KMS-11 (cell line): ENCODE measurements at regions not wholly inside any gene's neighbourhood (a gene's known extent, or its start where the extent isn't known, plus 50 kb on each side); places are given as distances from the start of the nearest gene placed in this dataset.

Experiments used
- H2AFZ ChIP-seq: fragments of 200-600 bp; sonication (generic); 2 replicates; pipeline ENCODE4 v1.6.1; 2016; ENCODE audit warnings: antibody characterized with exemption, mixed run types, low read depth
- H3K27ac ChIP-seq: fragments of 200-600 bp; sonication (generic); 2 replicates; pipeline ENCODE4 v1.6.1; 2016; ENCODE audit warnings: mild to moderate bottlenecking, mixed run types
- H3K27me3 ChIP-seq: fragments of 200-600 bp; sonication (generic); 2 replicates; pipeline ENCODE4 v1.6.1; 2017; ENCODE audit warnings: mild to moderate bottlenecking, low read depth, mixed run types, moderate library complexity; ENCODE audit not compliant: insufficient read depth
- H3K36me3 ChIP-seq: fragments of 200-600 bp; sonication (generic); 2 replicates; pipeline ENCODE4 v1.6.1; 2017; ENCODE audit warnings: mild to moderate bottlenecking, mixed run types; ENCODE audit not compliant: insufficient read depth
- H3K4me1 ChIP-seq: fragments of 200-600 bp; sonication (generic); 2 replicates; pipeline ENCODE4 v1.6.1; 2016; ENCODE audit warnings: mild to moderate bottlenecking, low read depth, mixed run types; ENCODE audit not compliant: poor library complexity, severe bottlenecking
- H3K4me2 ChIP-seq: fragments of 200-600 bp; sonication (generic); 2 replicates; pipeline ENCODE4 v1.7.0; 2016; ENCODE audit warnings: mild to moderate bottlenecking, mixed run types
- H3K4me3 ChIP-seq: fragments of 200-600 bp; sonication (generic); IDR thresholded peaks from 2 replicates; pipeline ENCODE4 v1.6.1; 2017; ENCODE audit warnings: low read depth, low read length, mixed read lengths; ENCODE audit not compliant: insufficient read depth
- H3K79me2 ChIP-seq: fragments of 200-600 bp; sonication (generic); 2 replicates; pipeline ENCODE4 v1.6.1; 2016; ENCODE audit warnings: low read depth, mixed run types; ENCODE audit not compliant: insufficient read depth
- H3K9ac ChIP-seq: fragments of 200-600 bp; sonication (generic); 2 replicates; pipeline ENCODE4 v1.6.1; 2016; ENCODE audit warnings: mild to moderate bottlenecking, mixed run types
- H4K20me1 ChIP-seq: fragments of 200-600 bp; sonication (generic); 2 replicates; pipeline ENCODE4 v1.6.1; 2016; ENCODE audit warnings: mild to moderate bottlenecking, mixed run types; ENCODE audit not compliant: insufficient read depth
- CTCF ChIP-seq: fragments of 200-600 bp; sonication (generic); conservative IDR thresholded peaks from 2 replicates; pipeline ENCODE4 v1.6.1; 2017; ENCODE audit warnings: low read depth, mild to moderate bottlenecking, antibody characterized with exemption, low read length, moderate library complexity, mixed read lengths

GRCh38 chr3:22315925-22316324 is 564.9 kb upstream of the ZNF385D start:
- H3K4me1 ChIP-seq: no peaks in the 10 kb centered on the region
- H3K36me3 ChIP-seq: no peaks in the 10 kb centered on the region
- H3K79me2 ChIP-seq: no peaks in the 10 kb centered on the region
- H4K20me1 ChIP-seq: no peaks in the 10 kb centered on the region
- H3K4me3 ChIP-seq: no peak overlapping the region
- H3K9ac ChIP-seq: no peak overlapping the region
- no peaks in the 10 kb centered on the region for H3K27me3 ChIP-seq
- TF ChIP-seq CTCF: no peak
- no peak overlapping the region for H2AFZ ChIP-seq
- no peak overlapping the region for H3K4me2 ChIP-seq
- H3K27ac ChIP-seq: no peak overlapping the region

GRCh38 chr3:22318325-22318724 is 567.3 kb upstream of the ZNF385D start:
- no peak overlapping the region for H3K9ac ChIP-seq
- H3K4me3 ChIP-seq: no peak overlapping the region
- no peaks in the 10 kb centered on the region for H3K79me2 ChIP-seq
- H4K20me1 ChIP-seq: no peaks in the 10 kb centered on the region
- TF ChIP-seq CTCF: no peak
- H3K27me3 ChIP-seq: no peaks in the 10 kb centered on the region
- no peaks in the 10 kb centered on the region for H3K36me3 ChIP-seq
- no peaks in the 10 kb centered on the region for H3K4me1 ChIP-seq
- no peak overlapping the region for H3K4me2 ChIP-seq
- H2AFZ ChIP-seq: no peak overlapping the region
- H3K27ac ChIP-seq: no peak overlapping the region

- no peaks in the 10 kb centered on the region for H3K79me2 ChIP-seq
- H3K36me3 ChIP-seq: no peaks in the 10 kb centered on the region
- no peak overlapping the region for H3K4me2 ChIP-seq
- H3K27me3 ChIP-seq: no peaks in the 10 kb centered on the region
- H2AFZ ChIP-seq: no peak overlapping the region
- H3K9ac ChIP-seq: no peak overlapping the region
- no peak overlapping the region for H3K4me3 ChIP-seq
- H3K27ac ChIP-seq: no peak overlapping the region
- no peak for TF ChIP-seq CTCF
- H4K20me1 ChIP-seq: no peaks in the 10 kb centered on the region
- H3K4me1 ChIP-seq: no peaks in the 10 kb centered on the region
These were observed 568.4 kb upstream of the ZNF385D start for GRCh38 chr3:22319446-22319845.

GRCh38 chr3:22322861-22323260 is 571.9 kb upstream of the ZNF385D start:
- no peaks in the 10 kb centered on the region for H3K4me1 ChIP-seq
- no peaks in the 10 kb centered on the region for H3K79me2 ChIP-seq
- TF ChIP-seq CTCF: no peak
- H2AFZ ChIP-seq: no peak overlapping the region
- no peak overlapping the region for H3K4me3 ChIP-seq
- no peak overlapping the region for H3K4me2 ChIP-seq
- H3K27ac ChIP-seq: no peak overlapping the region
- no peak overlapping the region for H3K9ac ChIP-seq
- no peaks in the 10 kb centered on the region for H3K27me3 ChIP-seq
- H4K20me1 ChIP-seq: no peaks in the 10 kb centered on the region
- H3K36me3 ChIP-seq: no peaks in the 10 kb centered on the region

- Histone ChIP-seq H3K27ac (no peak overlapping the region), H3K4me2 (no peak overlapping the region), H3K4me1 (no peaks in the 10 kb centered on the region), H3K36me3 (no peaks in the 10 kb centered on the region), H4K20me1 (no peaks in the 10 kb centered on the region), H3K4me3 (no peak overlapping the region), H2AFZ (no peak overlapping the region), H3K27me3 (no peaks in the 10 kb centered on the region), H3K79me2 (no peaks in the 10 kb centered on the region), H3K9ac (no peak overlapping the region)
- TF ChIP-seq CTCF: no peak
These were observed 575.3 kb upstream of the ZNF385D start for GRCh38 chr3:22326305-22326704.
